Fibroblast of lung (primary cell): ENCODE measurements at regions not wholly inside any gene's neighbourhood (a gene's known extent, or its start where the extent isn't known, plus 50 kb on each side); places are given as distances from the start of the nearest gene placed in this dataset.

Experiments used
- CTCF ChIP-seq, 2 donors: IDR thresholded peaks in 1 of 2; conservative IDR thresholded peaks in 1 of 2; 1 replicate in 1 of 2; 2 replicates in 1 of 2; pipeline ENCODE4 v1.5.1; 2011 to 2012; ENCODE audit warnings: low read length in 2 of 2, control low read depth in 1 of 2, inconsistent platforms in 1 of 2, low read depth in 1 of 2, mild to moderate bottlenecking in 1 of 2
- EZH2 ChIP-seq: IDR thresholded peaks from 2 replicates; pipeline ENCODE4 v1.5.1; 2012; ENCODE audit warnings: low read length, control low read depth, mild to moderate bottlenecking; ENCODE audit errors: missing control alignments

- TF ChIP-seq CTCF (conservative IDR thresholded peaks at IDR 0.05 in 1 of 2, IDR thresholded peaks at IDR 0.05 in 1 of 2; ENCODE audit: low read depth in 1 of 2, low read length in 2 of 2) (no peak), EZH2 (no peak)
Measured at GRCh38 chr18:6626457-6626856, 103.1 kb upstream of the ARHGAP28 start.
